ENCODE measurements at regions not wholly inside any gene's neighbourhood (a gene's known extent, or its start where the extent isn't known, plus 50 kb on each side); places are given as distances from the start of the nearest gene placed in this dataset.
A peak's percentile ranks its signal among the peaks of the same experiment; 100 is the strongest.

DNA sequence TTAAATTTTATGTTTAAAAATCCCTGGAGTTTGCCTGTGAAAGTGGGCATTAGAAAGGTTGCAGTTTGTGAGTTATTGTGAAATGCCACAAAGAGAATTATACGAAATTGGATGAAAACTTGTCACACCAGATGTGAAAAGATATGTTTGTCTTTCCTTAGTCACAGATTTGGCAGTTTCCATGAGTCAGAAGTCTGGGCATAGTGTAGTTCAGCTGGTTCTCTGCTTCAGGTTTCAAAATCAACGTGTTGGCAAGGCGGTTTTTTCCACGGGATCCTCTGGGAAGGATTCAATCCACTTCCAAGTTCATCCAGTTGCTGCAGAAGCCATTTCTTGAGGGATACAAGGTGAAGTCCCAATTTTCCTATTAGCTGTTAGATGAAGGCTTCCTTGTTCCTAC lies 658.0 kb upstream of the CDH2 start:
- DNase-seq (ENCODE audit: low spot score), result no peak

DNA sequence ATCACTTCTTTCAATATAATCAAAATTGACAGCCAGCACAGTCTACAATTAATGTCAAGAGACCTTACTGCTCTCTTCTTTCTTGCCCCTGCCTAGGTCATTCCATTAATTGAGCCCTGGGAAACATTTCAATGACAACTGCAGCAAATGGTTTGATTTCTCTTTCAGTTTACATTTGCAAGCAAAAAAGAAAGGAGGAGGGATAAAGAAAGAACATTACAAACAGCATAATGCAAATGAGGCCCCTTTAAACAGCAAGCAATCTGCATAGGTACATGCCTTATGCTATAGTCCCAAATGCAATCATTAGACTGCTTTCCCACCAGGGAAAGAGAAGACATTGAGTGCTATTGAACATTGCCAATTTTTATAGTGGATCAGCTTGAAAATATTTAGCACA lies 655.0 kb upstream of the CDH2 start:
- no peak for DNase-seq (ENCODE audit: low spot score)

DNA sequence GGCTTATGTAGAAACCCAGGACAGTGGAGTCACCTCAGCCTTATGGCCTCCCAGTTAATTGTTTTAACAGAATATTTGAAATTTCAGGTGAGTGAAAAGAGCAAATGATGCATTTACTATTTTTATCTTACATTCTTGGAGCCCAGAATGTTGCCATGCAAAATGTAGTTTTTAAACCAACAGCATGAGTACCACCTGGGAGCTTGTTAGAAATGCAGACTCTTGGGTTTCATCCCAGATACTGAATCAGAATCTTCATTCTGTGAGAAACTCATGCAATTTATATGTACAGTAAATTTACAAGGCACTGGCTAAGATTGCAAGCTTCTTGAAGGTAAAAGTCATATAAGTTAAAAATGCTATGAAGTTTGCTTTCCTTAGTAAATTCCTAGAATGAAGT lies 654.5 kb upstream of the CDH2 start:
- DNase-seq (ENCODE audit: low spot score), result no peak

DNA sequence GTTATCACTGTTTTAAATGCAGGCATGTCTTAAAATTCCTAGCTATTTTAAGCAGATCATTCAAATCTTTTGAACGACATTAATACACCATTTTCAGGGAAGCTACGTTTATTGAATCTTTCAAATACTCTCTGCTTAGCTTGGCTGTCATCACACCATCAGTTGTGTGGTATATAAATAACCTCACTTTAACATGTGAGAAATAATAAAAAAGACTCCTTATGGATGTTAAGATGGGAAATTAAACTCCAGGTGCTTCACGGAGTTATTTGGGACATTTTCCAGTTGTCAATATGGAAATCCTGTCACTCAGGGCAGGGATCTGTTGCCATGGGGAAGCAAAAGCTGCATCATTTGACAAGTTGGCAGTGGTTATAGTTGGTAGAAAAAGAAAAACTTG lies 649.2 kb upstream of the CDH2 start:
- DNase-seq (ENCODE audit: low spot score), result no peak

DNA sequence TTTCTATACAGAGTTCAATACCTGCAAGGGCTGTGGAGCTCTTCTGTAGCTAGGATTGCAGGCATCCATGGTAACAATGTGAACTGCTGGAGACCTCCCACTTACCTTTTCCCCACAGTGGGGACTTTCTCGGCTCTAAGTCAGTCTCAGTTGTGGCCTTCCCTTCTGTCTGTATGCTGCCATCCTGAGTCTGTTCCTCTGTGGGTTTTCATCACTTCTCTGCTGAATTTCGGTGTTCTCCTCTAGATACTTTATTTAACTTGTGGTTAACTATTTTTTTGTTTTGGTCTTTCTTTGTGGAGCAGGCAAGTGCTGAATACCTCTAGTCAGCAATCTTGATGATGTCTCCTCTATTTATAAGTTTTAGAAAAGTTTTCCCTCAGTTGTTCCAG lies 647.2 kb upstream of the CDH2 start:
- DNase-seq (ENCODE audit: low spot score), result no peak

DNA sequence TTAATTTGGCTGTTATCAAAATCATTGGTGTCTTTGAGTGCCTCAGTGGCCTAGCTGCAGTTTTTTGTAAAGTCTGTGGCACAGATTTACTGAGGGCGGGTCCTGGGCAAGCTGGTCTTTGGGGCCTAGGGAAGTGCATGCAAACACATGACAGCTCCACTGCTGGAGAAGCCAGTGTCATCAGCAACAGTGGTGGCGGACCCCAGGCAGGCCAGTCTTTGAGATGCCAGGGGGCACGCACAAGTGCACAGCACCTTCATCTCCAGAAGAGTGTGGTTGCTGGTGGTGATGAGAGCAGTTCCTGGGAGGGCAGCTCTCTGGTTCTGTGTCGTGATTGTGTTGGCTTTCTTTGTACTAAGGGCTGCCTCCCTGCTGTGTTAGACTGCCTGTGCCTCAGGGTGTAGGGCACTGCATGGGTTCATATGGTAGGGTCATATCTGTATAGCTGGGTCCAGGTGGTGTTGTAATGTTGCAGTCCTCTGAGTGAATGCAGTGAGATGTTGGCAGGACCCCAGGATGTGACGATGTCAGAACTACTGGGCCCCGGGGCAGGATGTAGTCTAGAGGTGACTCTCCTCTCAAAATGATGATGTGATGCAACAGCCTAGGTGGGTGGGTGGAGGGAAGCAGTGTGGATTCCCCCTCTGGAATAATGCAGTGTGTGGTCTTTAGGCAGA lies 646.7 kb upstream of the CDH2 start:
- DNase-seq (ENCODE audit: low spot score), result no peak

DNA sequence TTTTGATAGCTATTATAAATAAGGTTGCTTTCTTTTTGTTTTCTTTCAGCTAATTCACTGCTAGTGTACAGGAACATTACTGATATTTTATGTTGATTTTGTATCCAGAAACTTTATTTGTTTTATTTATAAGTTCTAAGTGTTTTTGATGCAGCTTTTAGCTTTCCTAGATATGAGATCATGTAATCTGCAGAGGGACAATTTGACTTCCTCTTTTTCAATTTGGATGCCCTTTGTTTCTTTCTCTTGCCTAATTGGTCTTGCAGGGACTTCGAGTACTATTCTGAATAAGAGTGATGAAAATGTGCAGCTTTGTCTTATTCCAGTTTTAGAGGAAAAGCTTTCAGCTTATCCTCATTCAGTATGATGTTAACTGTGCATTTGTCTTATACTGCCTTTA lies 643.4 kb upstream of the CDH2 start:
- DNase-seq (ENCODE audit: low spot score), result no peak

DNA sequence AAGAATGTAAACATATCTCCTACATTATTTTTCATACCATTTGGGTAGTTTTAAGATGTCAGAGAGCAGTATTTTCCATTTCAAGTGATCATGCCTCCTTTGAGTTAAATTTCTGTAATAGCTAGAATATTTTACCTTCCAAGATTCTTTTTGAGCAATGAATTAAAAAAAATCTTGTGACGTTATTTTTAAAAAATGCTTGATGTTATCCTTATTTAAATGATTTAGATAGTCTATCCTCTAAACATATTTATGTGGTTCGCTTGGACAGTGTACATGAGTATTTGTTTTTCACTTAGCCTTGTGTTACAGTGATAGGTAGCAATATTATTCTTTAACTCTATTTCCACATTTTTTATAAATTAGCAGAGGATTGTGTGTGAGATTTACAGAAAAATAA lies 639.2 kb upstream of the CDH2 start:
- no peak for DNase-seq (ENCODE audit: low spot score)

DNA sequence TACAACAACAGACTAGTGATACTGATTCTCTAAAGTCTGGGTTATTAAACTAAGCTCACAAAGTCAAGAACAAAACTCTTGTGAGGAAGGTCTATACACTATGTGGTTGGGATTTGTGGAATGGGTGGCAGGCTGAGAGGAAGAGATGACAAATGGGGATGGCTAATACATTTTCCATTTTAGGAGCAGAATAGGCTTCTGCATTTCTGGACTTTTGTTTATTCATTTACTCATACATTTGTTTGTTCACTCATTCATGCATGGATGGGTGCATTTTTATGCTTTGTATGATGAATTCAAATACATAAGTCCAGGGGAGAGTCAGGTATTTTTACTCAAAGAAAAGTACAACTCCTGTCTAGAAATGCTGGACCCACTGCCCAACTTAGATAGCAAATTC lies 637.4 kb upstream of the CDH2 start:
- DNase-seq (ENCODE audit: low spot score), result no peak

DNA sequence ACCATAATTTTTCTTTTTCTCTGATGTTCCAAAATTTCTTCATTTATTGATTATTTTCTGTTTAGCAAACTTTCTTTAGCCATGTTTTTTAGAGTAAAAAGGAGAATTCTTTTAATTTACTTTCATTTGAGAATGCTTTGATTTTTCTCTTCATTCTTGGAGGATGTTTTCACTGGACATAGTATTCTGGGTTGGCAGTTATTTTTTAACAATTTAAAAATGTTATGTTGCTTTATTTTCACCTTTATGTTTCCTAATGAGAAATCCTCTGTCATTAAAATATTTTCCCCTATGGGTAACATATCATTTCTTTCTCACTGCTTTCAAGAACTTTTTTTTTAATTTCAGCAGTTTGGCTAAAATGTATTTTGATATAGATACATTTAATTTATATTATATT lies 631.4 kb upstream of the CDH2 start:
- DNase-seq (ENCODE audit: low spot score), result no peak

DNA sequence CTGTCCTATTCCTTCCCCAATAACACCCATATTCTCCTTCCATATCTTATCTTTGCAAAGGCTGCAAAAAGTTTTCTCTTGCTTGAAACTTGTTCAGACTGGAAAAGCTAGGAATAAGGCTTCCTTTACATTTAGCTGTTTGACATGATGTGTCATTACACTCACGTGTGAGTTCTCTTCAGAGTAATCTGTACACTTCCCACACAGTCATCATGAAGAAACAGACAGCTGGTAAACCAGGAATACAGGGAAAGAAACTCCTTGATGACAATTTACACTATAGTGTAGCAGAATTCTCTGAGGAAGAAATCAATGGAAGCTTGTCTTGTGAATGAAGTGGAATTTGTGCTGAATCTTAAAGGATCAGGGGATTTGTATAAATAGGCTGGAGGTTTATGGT lies 628.6 kb upstream of the CDH2 start:
- DNase-seq (ENCODE audit: low spot score), result no peak

DNA sequence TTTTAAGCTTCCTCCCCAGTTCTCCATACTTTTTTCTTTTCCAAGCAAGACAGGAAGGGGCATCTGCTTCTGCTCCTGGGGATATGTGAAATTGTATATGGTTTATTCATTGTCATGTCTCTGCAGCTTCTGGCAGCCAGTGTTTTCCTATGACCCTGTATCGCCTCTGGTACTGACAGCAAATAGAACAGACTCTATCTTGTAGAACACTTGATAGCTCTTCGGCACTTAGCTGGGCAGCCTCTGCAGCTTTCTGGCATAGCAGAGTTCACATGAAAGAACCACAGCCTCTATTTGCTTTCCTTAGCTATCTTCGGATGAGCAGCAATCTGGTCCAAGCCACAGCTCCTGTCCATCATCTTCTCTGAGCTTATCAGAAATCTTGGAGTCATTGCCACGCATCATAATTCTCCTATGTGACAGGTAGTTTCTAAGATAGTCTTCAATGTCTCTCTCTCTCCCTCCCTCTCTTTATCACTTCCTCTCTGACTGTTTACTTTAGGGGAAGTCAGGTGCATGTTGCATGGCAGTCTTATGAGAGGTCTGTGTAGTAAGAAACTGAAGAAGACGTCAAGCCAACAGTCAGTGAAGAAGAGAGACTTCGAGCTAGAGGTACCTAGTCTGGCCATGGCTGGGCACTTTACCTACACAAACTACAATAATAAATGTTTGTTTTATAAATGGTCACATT lies 627.7 kb upstream of the CDH2 start:
- DNase-seq (ENCODE audit: low spot score), result no peak

DNA sequence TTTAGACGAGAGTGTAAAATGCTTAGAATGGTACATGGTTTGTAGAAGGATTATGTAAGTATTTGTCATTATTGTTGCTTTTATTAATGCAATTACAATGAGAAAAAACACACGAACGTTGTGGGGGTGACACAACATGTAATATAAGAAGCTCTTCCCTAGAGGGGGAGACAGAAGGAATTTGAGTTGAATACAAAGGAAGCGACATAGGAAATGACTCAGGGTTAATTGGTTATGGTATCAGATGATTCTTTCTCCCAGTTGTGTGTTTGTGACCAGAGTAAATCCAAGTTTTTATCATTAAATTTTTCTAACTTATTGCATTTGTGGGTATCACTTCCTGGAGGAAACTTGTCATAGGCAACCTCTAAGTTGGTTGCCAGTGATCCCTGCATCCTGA lies 625.6 kb upstream of the CDH2 start:
- no peak for DNase-seq (ENCODE audit: low spot score)

DNA sequence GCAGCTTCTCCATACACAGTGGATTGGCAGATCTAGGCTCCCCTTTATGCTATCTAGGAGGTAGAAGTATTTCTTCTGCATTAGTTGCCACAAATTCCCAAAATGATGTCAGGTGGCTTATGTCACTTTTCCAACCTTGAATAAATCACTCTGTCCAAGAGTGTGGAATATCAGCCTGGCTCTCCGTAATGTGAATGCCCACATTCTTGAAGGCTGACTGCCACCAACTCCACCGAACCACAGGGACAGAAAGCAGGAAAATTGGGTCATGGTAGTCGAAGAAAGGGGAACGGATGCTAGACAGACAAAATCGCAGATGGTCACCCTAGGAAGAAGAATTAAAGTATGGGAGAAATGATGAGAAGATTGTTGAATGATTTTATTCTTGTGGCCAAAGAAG lies 624.9 kb upstream of the CDH2 start:
- DNase-seq (ENCODE audit: low spot score), result no peak

DNA sequence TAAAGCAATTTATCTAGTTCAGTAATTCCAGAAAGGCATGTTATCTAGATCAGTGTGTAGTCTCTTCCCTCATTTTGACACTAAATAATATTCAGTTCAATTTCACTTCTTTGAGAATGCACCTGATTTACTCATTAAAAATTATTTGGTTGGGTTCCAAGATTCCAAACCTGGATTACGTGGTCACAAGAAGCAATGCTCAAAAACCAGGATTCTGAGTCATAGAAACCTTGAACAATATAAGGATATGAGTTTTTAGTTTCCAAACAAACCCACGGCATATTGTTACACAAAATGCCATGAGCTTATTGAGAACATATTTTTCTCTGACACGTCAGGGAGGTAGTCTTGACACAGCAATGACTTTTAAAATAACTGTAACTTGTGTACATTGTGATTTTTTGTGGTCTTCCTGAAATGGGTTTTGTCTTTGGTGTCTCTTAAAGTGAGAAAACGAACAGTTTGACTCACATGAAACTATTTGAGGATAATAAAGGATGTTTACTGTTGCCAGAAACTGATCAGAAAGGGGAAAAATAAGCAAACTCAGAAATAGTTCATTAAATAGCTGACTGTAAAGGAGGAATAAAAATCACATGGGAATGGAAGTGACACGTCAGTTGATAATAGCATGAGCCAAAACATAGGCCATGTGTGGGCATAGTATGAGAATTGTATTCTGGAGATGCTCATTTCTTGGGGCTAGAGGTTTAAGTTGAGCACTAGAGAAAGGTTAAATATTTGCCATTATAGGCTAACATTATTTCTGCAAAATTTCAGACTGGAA lies 617.7 kb upstream of the CDH2 start:
- DNase-seq (ENCODE audit: low spot score), result no peak

DNA sequence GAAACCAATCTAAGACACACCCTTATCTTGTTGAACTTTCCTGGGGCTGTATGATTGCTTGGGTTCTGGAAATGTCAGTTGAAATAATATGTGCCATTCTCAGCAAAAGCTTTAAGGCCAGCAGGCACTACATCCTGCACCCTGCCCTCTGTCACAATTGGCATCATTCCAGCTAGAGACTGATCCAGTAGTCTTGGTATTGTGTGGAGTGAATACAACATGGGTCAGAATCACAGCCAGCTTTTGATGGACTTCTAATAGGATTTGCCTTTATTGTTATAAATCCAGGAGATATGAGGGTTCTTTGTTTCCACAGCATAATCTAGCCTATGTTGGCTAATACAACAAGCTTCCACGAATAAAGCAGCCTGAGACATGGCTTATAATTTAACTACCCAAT lies 617.0 kb upstream of the CDH2 start:
- peak; percentile 6 for DNase-seq (ENCODE audit: low spot score)

DNA sequence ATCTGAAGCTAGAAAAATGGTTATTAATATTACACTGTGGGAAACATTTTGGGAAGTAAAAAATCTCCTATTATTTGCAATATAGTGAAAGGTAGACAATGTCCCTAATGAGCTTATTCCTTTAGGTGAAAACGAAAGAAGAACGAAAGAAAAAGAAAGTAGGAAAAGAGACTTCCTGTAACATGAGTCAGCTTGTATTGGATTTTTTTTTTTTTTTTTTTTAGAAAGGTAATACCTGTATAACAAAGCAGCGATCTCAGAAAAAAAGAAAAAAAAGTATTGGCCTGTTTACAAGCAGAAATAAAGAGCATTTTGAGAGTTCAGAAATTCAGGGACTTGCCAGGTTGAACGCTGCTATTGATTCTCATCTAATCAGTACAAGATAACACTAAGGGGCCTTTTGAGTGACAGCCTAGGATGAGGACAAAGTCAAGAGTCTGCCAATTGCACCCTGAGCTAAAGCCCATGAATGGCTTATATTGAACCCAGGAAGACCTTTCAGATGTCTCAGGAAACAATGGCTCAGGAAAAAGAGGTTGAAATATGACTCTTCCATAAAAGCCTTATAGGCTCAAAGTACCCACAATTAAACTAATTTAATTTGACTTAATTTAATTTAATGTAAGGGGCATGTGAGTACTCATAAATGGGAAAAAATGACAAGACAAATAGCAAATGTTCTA lies 615.6 kb upstream of the CDH2 start:
- no peak for DNase-seq (ENCODE audit: low spot score)

DNA sequence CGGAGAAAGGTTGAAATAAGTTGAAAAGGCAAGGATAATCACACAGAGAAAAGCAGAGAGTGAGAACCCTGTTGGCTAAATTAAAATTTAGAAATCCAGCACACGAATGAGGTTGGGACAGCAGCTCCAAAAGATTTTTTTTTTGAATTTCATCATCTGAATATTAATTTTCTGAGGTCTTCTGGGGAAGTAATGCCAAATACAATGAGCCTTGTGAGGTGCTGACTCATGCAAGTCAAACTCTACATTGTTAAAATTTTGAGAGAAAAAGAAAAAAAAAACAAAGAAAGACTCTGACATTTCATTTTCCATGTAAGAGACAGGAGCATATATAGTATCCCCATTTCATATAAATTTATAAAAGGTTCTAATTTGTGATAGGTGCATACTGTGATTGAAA lies 614.2 kb upstream of the CDH2 start:
- DNase-seq (ENCODE audit: low spot score), result no peak

DNA sequence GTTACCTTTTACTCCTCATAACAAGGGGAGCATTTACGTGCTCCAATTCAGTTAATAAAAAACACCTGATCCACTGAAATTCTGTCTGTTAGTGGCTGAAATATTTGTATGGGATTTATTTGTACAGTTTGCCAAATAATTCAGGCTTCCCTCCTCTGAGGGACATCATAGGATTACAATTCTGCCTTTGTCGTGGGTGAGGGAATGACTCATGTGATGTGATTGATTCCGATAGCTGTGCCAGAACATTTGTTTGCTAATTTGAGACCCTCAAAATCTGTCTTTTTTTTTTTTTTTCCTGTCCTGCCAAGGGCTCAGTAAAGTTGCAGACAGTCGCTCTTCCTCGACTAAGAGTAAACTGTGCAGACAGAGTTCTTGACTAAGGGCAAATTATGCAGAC lies 612.6 kb upstream of the CDH2 start:
- DNase-seq (ENCODE audit: low spot score), result no peak

DNA sequence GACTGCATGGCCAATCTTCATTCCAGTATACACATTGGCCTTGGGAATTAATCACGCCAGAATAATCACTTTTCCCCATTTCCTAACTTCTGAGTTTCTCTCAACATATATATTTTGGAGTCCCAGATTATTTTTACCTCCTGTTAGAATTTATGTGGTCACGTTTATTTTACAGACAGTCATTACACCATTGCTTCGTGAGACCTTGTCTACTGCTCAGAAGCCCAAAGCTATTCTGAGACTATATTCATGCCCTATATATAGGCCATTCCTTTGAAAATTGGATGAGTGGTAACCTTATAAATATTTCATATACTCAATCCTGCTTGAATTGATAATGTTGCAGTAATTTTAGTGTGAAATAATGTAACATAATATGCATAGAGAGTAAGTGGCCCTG lies 610.0 kb upstream of the CDH2 start:
- no peak for DNase-seq (ENCODE audit: low spot score)

DNA sequence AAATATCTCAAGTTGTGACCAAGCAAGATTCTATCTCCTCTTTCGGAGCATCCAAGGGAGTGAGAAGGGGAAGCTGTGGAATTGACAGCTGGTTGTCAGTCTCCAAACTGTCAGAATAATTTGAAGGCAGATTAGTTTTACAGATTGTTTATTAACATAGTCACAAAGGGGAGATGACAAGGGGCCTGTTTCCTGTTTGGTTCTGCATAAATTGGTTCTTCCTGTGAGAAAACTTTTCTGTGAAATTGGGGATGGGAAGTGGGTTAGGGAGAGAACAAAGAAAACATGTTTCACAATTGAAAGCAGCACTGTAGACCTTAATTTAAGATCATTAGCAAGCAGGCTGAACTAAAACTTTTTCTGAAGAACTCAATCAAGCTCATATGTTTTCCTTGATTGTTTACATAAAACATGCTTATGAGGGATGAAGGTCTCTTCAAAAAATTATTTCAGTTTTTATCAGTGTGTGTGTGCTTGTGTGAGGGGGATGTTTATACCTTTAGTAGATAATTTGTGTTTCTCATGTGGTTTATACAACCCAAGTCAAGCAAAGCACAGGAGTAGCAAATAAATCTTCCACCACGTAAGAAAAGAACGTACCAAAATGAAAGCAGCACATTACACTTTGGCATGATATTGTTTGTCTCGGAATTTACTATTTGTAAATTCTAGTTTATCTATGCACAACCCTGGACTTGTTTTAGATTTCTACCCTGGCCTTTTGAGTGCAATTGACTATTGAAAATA lies 604.9 kb upstream of the CDH2 start:
- DNase-seq (ENCODE audit: low spot score), result no peak

DNA sequence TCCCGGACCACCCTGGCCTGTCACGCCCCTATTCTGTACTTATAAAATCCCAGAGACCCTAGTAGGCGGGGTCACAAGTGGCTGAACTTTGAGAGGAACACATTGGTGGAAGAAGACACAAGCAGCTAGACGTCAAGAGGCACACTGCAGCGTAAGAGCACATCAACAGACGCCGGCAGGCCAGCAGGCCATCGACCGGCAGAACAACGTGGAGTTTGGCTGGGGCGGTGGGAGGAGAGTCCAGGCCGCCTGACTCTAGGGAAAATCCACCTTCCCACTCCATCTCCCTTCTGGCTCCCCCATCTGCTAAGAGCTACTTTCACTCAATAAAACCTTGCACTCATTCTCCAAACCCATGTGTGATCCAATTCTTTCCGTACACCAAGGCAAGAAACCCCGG lies 601.8 kb upstream of the CDH2 start:
- DNase-seq (ENCODE audit: low spot score), result no peak
